ENCODE measurements at regions not wholly inside any gene's neighbourhood (a gene's known extent, or its start where the extent isn't known, plus 50 kb on each side); places are given as distances from the start of the nearest gene placed in this dataset.

DNA sequence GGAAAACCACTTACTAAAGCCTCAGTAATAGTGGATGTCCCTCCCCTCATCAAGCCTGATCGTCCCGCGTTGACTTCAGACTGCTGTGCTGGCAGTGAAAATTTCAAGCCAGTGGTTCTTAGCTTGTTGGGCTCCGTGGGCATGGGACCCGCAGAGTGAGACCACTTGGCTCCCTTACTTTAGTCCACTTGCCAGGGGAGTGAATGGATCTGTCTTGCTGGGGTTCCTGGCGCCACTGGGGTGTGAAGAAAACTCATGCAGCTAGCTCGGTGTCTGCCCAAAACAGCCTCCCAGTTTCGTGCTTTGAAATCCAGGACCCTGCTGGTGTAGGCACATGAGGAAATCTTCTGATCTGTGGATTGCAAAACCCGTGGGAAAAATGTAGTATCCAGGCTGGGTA lies 480.0 kb upstream of the IZUMO3 start:
- Histone ChIP-seq H3K36me3 (ENCODE audit: control insufficient read depth, insufficient read depth, low read length) (no peaks in the 10 kb centered on the region), H3K4me3 (ENCODE audit: low read length) (no peak overlapping the region), H3K27ac (ENCODE audit: low read depth, low read length) (no peak overlapping the region), H3K9ac (ENCODE audit: extremely low read depth, low read length, poor library complexity, severe bottlenecking) (no peak overlapping the region), H3K27me3 (ENCODE audit: control insufficient read depth, insufficient read depth, low read length, poor library complexity, severe bottlenecking) (no peaks in the 10 kb centered on the region), H3K9me3 (ENCODE audit: control insufficient read depth, low read length) (no peaks in the 10 kb centered on the region), H3K4me1 (ENCODE audit: control insufficient read depth, insufficient read depth, low read length) (no peaks in the 10 kb centered on the region)
- no peaks in the 10 kb centered on the region for H3K4me1 Mint-ChIP-seq
- DNase-seq, result no peak
- no peaks in the 10 kb centered on the region for H3K27me3 Mint-ChIP-seq (ENCODE audit: insufficient read depth)
- H3K27ac Mint-ChIP-seq, result no peak overlapping the region
- H3K4me3 Mint-ChIP-seq, result no peak overlapping the region
- TF ChIP-seq, protein P1, sequence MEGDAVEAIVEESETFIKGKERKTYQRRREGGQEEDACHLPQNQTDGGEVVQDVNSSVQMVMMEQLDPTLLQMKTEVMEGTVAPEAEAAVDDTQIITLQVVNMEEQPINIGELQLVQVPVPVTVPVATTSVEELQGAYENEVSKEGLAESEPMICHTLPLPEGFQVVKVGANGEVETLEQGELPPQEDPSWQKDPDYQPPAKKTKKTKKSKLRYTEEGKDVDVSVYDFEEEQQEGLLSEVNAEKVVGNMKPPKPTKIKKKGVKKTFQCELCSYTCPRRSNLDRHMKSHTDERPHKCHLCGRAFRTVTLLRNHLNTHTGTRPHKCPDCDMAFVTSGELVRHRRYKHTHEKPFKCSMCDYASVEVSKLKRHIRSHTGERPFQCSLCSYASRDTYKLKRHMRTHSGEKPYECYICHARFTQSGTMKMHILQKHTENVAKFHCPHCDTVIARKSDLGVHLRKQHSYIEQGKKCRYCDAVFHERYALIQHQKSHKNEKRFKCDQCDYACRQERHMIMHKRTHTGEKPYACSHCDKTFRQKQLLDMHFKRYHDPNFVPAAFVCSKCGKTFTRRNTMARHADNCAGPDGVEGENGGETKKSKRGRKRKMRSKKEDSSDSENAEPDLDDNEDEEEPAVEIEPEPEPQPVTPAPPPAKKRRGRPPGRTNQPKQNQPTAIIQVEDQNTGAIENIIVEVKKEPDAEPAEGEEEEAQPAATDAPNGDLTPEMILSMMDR (conservative IDR thresholded peaks at IDR 0.05), result no peak
- peaks cover 6% of the 10 kb centered on the region for H3K9me3 Mint-ChIP-seq
- H3K36me3 Mint-ChIP-seq (ENCODE audit: low read depth), result no peaks in the 10 kb centered on the region
- WGBS, 2 experiments (ENCODE audit: insufficient coverage in 1 of 2, insufficient read length in 1 of 2), result 92 to 97% methylated on average over 6 to 9 of the region's 9 CpGs

- Histone ChIP-seq H3K4me1 (ENCODE audit: control insufficient read depth, insufficient read depth, low read length) (no peaks in the 10 kb centered on the region), H3K9ac (ENCODE audit: extremely low read depth, low read length, poor library complexity, severe bottlenecking) (no peak overlapping the region), H3K27me3 (ENCODE audit: control insufficient read depth, insufficient read depth, low read length, poor library complexity, severe bottlenecking) (no peaks in the 10 kb centered on the region), H3K9me3 (ENCODE audit: control insufficient read depth, low read length) (no peaks in the 10 kb centered on the region), H3K27ac (ENCODE audit: low read depth, low read length) (no peak overlapping the region), H3K36me3 (ENCODE audit: control insufficient read depth, insufficient read depth, low read length) (no peaks in the 10 kb centered on the region), H3K4me3 (ENCODE audit: low read length) (no peak overlapping the region)
- Mint-ChIP-seq H3K4me1 (no peaks in the 10 kb centered on the region), H3K9me3 (peaks cover 7% of the 10 kb centered on the region), H3K27me3 (ENCODE audit: insufficient read depth) (no peaks in the 10 kb centered on the region), H3K4me3 (no peak overlapping the region), H3K36me3 (ENCODE audit: low read depth) (no peaks in the 10 kb centered on the region), H3K27ac (no peak overlapping the region)
- TF ChIP-seq, protein P1 (conservative IDR thresholded peaks at IDR 0.05), result no peak
- no peak for DNase-seq
- WGBS, 2 experiments (ENCODE audit: insufficient coverage in 1 of 2, insufficient read length in 1 of 2), result 87 to 100% methylated on average over 2 to 5 of the region's 5 CpGs
Observed at GRCh38 chr9:25025156-25025555, 479.5 kb upstream of the IZUMO3 start.

- Mint-ChIP-seq H3K36me3 (ENCODE audit: low read depth) (no peaks in the 10 kb centered on the region), H3K27me3 (ENCODE audit: insufficient read depth) (no peaks in the 10 kb centered on the region), H3K27ac (no peak overlapping the region), H3K4me1 (no peaks in the 10 kb centered on the region), H3K9me3 (peaks cover 14% of the 10 kb centered on the region), H3K4me3 (no peak overlapping the region)
- TF ChIP-seq, protein P1 (conservative IDR thresholded peaks at IDR 0.05), result no peak
- H3K27ac ChIP-seq (ENCODE audit: low read depth, low read length), result no peak overlapping the region
- no peaks in the 10 kb centered on the region for H3K9me3 ChIP-seq (ENCODE audit: control insufficient read depth, low read length)
- WGBS, 2 experiments (ENCODE audit: insufficient coverage in 1 of 2, insufficient read length in 1 of 2), result no CpG with 5 or more reads among the region's 1 CpG
- no peaks in the 10 kb centered on the region for H3K27me3 ChIP-seq (ENCODE audit: control insufficient read depth, insufficient read depth, low read length, poor library complexity, severe bottlenecking)
- no peak overlapping the region for H3K9ac ChIP-seq (ENCODE audit: extremely low read depth, low read length, poor library complexity, severe bottlenecking)
- H3K36me3 ChIP-seq (ENCODE audit: control insufficient read depth, insufficient read depth, low read length), result no peaks in the 10 kb centered on the region
- H3K4me3 ChIP-seq (ENCODE audit: low read length), result no peak overlapping the region
- H3K4me1 ChIP-seq (ENCODE audit: control insufficient read depth, insufficient read depth, low read length), result no peaks in the 10 kb centered on the region
- DNase-seq, result no peak
Observed at GRCh38 chr9:25017779-25018178, 472.1 kb upstream of the IZUMO3 start.
